GM18508 (cell line): ENCODE measurements at regions not wholly inside any gene's neighbourhood (a gene's known extent, or its start where the extent isn't known, plus 50 kb on each side); places are given as distances from the start of the nearest gene placed in this dataset.

Source experiments
- ATAC-seq: cut with Tn5 transposase; IDR thresholded peaks from one replicate; pipeline ENCODE4 v1.9.1; 2021; ENCODE audit warnings: moderate number of reproducible peaks; ENCODE audit not compliant: insufficient read depth, unreplicated experiment

- ATAC-seq: no peak
These were observed 59.4 kb upstream of the ASIC2 start for GRCh38 chr17:33352526-33352925.

GRCh38 chr17:33356266-33356665 lies 63.2 kb upstream of the ASIC2 start:
- no peak for ATAC-seq

GRCh38 chr17:33363475-33363874 lies 70.4 kb upstream of the ASIC2 start:
- ATAC-seq: no peak

- ATAC-seq: no peak
These were observed 73.9 kb upstream of the ASIC2 start for GRCh38 chr17:33366960-33367359.

- no peak for ATAC-seq
These were observed 76.1 kb upstream of the ASIC2 start for GRCh38 chr17:33369149-33369548.

DNA sequence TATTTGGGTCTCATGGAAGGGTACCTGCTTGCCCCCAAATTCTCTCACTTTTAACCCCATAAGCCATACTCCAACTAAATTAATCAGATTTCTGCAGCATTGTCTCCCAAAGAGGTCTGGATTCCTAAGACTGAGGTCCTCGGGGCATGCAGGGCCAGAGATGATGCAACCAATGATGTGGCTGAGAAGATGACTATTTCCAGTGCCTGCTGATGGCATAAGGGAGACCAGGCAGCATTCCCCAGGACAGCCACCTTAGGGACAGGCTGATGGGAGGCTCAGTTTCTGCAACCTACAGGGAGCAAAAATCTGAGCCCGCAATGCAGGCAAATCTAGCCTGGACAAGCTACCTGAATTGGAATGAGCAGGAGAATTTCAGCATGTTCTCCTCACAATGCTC lies 76.8 kb upstream of the ASIC2 start:
- no peak for ATAC-seq

- ATAC-seq: no peak
These were observed 77.3 kb upstream of the ASIC2 start for GRCh38 chr17:33370401-33370800.

DNA sequence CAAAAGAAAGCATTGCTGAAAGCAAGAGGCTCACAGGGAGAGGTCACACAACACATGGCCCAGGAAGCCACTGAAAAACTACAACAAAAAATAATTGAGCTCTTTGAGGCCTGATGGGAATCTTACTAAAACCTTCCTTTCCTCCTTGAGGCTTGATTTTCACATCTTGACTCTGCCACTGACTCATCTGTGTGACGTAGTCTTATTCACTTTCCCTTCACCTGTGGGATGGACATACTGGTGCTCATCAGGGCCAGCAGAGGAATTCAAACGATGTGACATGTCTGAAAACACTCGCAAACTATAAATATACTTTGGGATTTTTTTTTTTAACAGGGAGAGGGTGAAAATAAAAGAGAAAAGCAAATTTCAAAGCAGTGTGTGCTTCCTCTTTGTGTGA lies 78.3 kb upstream of the ASIC2 start:
- no peak for ATAC-seq

GRCh38 chr17:33373273-33373672 lies 80.2 kb upstream of the ASIC2 start:
- ATAC-seq: no peak

DNA sequence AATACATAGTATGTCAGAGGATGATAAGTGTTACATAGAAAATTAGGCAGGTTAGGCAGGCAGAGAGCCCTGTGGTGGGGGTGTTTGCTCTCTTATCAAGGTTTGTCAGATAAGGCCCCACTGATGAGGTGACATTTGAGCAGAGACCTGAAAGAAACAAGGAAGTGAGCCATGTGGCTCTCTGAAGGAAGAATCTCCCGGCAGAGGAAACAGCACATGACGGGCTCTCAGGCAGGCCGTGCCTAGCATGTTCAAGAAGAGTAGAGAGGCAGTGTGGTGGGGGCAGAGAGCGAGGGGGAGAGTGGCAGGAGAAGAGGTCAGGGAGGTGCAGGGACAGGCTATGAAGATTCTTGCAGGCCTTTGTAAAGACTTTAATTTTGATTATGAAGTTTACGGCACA lies 82.0 kb upstream of the ASIC2 start:
- no peak for ATAC-seq

DNA sequence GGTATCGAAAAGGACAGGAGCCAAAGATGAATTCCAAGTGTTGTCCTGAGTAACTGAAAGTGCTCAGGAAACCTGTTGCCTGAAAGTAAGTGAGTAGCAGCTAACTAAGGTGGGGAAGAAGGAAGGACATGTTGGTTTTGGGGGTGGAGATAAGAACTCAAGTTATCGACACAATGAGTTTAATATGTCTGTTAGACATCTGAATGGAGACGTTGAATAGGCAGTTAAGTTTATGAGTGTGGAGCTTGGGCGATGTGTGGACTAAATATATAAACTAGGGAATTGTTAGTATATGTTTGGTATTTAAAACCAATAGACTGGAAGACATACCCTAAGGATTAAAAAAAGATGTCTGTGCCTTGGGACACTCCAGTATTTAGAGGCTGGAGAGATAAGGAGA lies 82.7 kb upstream of the ASIC2 start:
- ATAC-seq: no peak

GRCh38 chr17:33377837-33378595 lies 84.9 kb upstream of the ASIC2 start:
- no peak for ATAC-seq

GRCh38 chr17:33381201-33381600 lies 88.1 kb upstream of the ASIC2 start:
- no peak for ATAC-seq

DNA sequence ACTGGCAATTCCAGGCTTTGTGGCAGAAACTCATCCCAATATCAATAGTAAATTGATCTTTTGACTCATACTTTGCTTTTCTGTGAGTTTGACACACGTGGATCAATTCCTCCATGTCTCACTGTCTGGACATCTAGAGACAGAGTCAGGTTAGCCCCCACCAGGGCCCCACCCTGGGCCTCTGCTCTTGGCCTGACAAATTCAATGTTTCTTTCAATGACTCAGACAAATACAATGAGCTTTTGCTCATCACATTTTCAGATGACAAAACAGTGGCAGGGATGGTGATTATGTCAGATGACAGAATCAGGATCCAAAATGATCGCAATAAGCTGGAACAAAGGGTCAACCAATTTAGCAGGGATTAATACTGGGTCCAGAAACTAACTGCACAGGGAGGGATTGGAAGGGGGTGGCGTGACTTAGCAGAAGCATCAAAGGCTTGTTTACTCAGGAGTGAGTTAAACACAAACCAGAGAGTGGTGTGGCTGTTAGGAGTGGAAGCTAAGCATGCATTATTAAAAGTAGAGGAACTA lies 90.5 kb upstream of the ASIC2 start:
- ATAC-seq: no peak

DNA sequence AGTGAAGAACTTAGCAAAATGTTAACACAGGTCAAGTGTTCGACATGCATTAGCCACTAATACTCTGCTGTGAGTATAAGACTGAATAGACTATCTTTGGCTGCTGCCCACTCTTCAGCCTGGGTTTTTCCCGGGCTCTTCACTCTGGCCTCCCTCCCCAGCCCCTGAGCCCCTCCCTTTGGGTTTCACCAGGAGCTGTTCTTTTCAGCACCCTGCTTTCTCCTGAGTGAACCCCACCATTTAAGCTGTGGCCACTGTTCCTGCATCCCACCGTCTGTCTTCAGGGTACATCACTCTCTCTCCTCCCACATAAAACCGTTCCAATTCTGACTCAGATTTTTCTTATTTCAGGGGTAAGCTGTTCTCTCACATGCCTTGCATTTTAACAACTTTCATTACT lies 92.0 kb upstream of the ASIC2 start:
- no peak for ATAC-seq

DNA sequence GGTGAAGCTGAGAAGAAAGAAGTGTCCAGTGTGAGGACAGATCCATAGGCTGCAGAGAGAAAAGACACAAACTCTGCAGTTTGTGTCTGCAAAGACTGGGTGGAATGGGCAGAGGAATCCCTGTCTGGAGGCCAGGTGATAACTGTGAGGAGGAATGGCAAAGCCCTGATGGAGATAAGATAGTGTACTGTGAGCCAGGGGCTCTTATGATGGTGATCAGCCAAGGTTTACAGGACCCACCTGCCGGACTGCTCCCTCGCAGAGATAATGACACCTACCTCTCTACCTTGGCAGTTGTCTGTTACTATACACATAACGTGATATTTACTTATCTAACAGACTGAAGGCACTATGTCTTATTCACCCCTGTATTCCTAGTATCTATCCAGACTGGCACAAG lies 92.6 kb upstream of the ASIC2 start:
- no peak for ATAC-seq

DNA sequence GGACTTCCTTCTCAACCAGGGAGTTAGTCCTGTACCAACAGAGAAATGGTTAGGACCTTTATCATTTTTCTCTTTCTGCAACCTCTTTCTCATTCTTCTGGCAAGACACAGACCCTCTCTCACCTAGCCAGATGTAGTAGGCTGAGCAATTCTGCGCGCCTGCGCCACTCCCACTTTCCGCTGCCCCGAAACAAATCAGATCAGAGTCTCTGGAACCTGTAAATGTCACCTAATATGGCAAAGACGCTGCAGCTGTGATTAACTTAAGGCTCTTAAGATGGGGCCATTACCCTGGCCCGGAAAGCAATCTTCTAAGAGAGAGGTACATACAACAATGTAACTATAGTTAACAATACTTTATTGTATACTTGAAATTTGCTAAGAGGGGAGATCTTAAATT lies 94.3 kb upstream of the ASIC2 start:
- ATAC-seq: no peak

- ATAC-seq: no peak
These were observed 96.5 kb upstream of the ASIC2 start for GRCh38 chr17:33389504-33390135.

- no peak for ATAC-seq
These were observed 97.5 kb upstream of the ASIC2 start for GRCh38 chr17:33390479-33391176.

DNA sequence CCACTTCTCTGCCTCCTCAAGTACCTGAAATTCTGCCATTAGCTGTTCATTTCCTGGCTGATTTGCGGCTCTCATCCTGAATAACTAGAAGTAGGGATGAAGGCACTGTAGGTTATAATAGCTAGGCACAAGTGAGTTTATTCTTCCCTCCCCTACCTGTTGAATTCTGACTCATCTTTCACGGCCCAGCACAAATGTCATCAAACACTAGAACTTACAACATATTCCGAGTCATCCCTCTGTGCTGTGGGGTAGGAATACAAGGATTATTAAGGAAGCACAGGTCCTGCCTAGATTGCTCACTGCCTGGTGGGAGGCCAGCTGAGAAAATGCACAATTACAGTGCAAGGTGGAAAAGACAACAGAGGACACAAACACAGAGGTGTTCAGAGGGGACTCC lies 103.7 kb upstream of the ASIC2 start:
- ATAC-seq: no peak

DNA sequence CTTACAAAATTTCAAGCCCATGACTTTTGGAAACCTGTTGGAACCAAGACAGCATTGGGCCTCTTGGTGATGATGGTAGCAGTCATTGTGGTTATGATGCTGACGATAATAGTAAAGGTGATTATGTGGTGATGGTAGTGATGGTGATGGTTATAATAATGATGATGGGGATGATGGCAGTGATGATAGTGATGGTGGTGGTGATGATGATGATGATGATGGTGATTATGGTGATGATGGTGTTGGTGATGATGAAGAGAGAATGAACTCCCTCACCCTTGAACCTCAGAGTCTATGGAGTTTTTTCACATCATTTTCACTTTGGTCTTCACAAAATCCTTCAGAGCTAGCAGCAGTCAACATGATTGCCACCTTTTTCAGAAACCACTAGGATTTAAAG lies 105.3 kb upstream of the ASIC2 start:
- no peak for ATAC-seq
